ENCODE measurements at regions not wholly inside any gene's neighbourhood (a gene's known extent, or its start where the extent isn't known, plus 50 kb on each side); places are given as distances from the start of the nearest gene placed in this dataset.
"Not testable (repeated sequence)": the region's sequence is repeated elsewhere in the genome, so short reads cannot be mapped to it uniquely, and the experiment has no call there.

DNA sequence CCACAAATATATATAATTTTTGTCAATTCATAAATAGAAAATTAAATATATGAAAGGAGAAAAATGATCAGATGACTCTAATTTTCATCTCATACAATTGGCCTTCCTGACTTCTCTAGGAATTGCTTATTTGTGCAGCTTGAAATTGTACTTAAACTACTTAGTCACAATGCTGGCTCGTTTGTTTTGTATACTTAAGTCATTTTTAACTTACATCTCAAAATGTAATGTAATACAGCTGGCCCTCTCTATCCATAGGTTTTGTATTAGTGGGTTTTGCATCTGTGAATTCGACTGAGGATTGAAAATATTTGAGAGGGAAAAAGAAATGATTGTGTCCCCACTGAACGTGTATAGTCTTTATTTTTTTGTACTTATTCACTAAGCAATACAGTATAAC, 160.1 kb upstream of the PRSS12 start:
- not testable (repeated sequence) for TF ChIP-seq YY1 (IDR thresholded peaks at IDR 0.05; ENCODE audit: insufficient read depth, insufficient read length); ZNF274 (IDR thresholded peaks at IDR 0.05; ENCODE audit: low read depth, low read length); SUZ12 (IDR thresholded peaks at IDR 0.05; ENCODE audit: extremely low read depth, insufficient read depth, insufficient read length)
